GM18868 (cell line): ENCODE measurements at regions not wholly inside any gene's neighbourhood (a gene's known extent, or its start where the extent isn't known, plus 50 kb on each side); places are given as distances from the start of the nearest gene placed in this dataset.
"Not testable (repeated sequence)": the region's sequence is repeated elsewhere in the genome, so short reads cannot be mapped to it uniquely, and the experiment has no call there.

ENCODE experiments used
- ATAC-seq: cut with Tn5 transposase; IDR thresholded peaks from one replicate; pipeline ENCODE4 v1.9.1; 2021; ENCODE audit warnings: mild to moderate bottlenecking, moderate library complexity; ENCODE audit not compliant: unreplicated experiment

GRCh38 chr4:101670897-101671296 is 119.6 kb upstream of the BANK1 start:
- no peak for ATAC-seq

- ATAC-seq, result no peak
These were observed 120.2 kb upstream of the BANK1 start for GRCh38 chr4:101670370-101670769.

- no peak for ATAC-seq
These were observed 120.7 kb upstream of the BANK1 start for GRCh38 chr4:101669832-101670188.

- no peak for ATAC-seq
These were observed 121.2 kb upstream of the BANK1 start for GRCh38 chr4:101669138-101669831.

GRCh38 chr4:101667348-101667747 is 123.2 kb upstream of the BANK1 start:
- ATAC-seq, result no peak

- ATAC-seq, result no peak
These were observed 129.9 kb upstream of the BANK1 start for GRCh38 chr4:101660607-101661006.

- ATAC-seq, result no peak
These were observed 134.7 kb upstream of the BANK1 start for GRCh38 chr4:101655857-101656256.

- no peak for ATAC-seq
These were observed 135.5 kb upstream of the BANK1 start for GRCh38 chr4:101655005-101655404.

- no peak for ATAC-seq
These were observed 138.8 kb upstream of the BANK1 start for GRCh38 chr4:101651778-101652177.

GRCh38 chr4:101649790-101650515 is 140.6 kb upstream of the BANK1 start:
- ATAC-seq, result no peak

- no peak for ATAC-seq
These were observed 142.9 kb upstream of the BANK1 start for GRCh38 chr4:101647710-101648034.

GRCh38 chr4:101644516-101644915 is 146.0 kb upstream of the BANK1 start:
- ATAC-seq, result no peak

- ATAC-seq, result no peak
These were observed 147.2 kb upstream of the BANK1 start for GRCh38 chr4:101643186-101643837.

GRCh38 chr4:101632766-101633165 is 157.8 kb upstream of the BANK1 start:
- ATAC-seq, result not testable (repeated sequence)

GRCh38 chr4:101630319-101630986 is 160.1 kb upstream of the BANK1 start:
- no peak for ATAC-seq

- no peak for ATAC-seq
These were observed 169.4 kb upstream of the BANK1 start for GRCh38 chr4:101621120-101621519.

GRCh38 chr4:101615652-101616051 is 174.9 kb upstream of the BANK1 start:
- ATAC-seq, result no peak

GRCh38 chr4:101606989-101607388 is 183.5 kb upstream of the BANK1 start:
- not testable (repeated sequence) for ATAC-seq

- no peak for ATAC-seq
These were observed 185.6 kb upstream of the BANK1 start for GRCh38 chr4:101604976-101605375.

- no peak for ATAC-seq
These were observed 190.2 kb upstream of the BANK1 start for GRCh38 chr4:101600287-101600686.

- ATAC-seq, result no peak
These were observed 190.9 kb upstream of the BANK1 start for GRCh38 chr4:101599620-101600019.
